ENCODE measurements at regions not wholly inside any gene's neighbourhood (a gene's known extent, or its start where the extent isn't known, plus 50 kb on each side); places are given as distances from the start of the nearest gene placed in this dataset.
"Not testable (repeated sequence)": the region's sequence is repeated elsewhere in the genome, so short reads cannot be mapped to it uniquely, and the experiment has no call there.

GRCh38 chr12:33111850-33112249, 215.3 kb upstream of the PKP2 start:
- TF ChIP-seq CTCF (IDR thresholded peaks at IDR 0.05; ENCODE audit: insufficient read depth, low read length), result no peak
- DNase-seq (ENCODE audit: low read depth), result no peak
- no peak overlapping the region for H3K4me3 ChIP-seq (ENCODE audit: low read depth, low read length)

- DNase-seq (ENCODE audit: low read depth); H3K4me3 ChIP-seq (ENCODE audit: low read depth, low read length): not testable (repeated sequence)
Observed at GRCh38 chr12:33107827-33108226, 211.2 kb upstream of the PKP2 start.

GRCh38 chr12:33093534-33093933, 197.0 kb upstream of the PKP2 start:
- DNase-seq (ENCODE audit: low read depth), result no peak
- H3K4me3 ChIP-seq (ENCODE audit: low read depth, low read length), result no peak overlapping the region
- TF ChIP-seq CTCF (IDR thresholded peaks at IDR 0.05; ENCODE audit: insufficient read depth, low read length), result no peak

- not testable (repeated sequence) for H3K4me3 ChIP-seq (ENCODE audit: low read depth, low read length); DNase-seq (ENCODE audit: low read depth)
Observed at GRCh38 chr12:33087876-33088275, 191.3 kb upstream of the PKP2 start.

- not testable (repeated sequence) for H3K4me3 ChIP-seq (ENCODE audit: low read depth, low read length); DNase-seq (ENCODE audit: low read depth)
Observed at GRCh38 chr12:33076401-33076800, 179.8 kb upstream of the PKP2 start.

- not testable (repeated sequence) for H3K4me3 ChIP-seq (ENCODE audit: low read depth, low read length); DNase-seq (ENCODE audit: low read depth)
Observed at GRCh38 chr12:33075130-33075766, 178.7 kb upstream of the PKP2 start.

GRCh38 chr12:33061844-33062243, 165.3 kb upstream of the PKP2 start:
- DNase-seq (ENCODE audit: low read depth), result no peak
- no peak overlapping the region for H3K4me3 ChIP-seq (ENCODE audit: low read depth, low read length)
- no peak for TF ChIP-seq CTCF (IDR thresholded peaks at IDR 0.05; ENCODE audit: insufficient read depth, low read length)

- TF ChIP-seq CTCF (IDR thresholded peaks at IDR 0.05; ENCODE audit: insufficient read depth, low read length), result no peak
- H3K4me3 ChIP-seq (ENCODE audit: low read depth, low read length), result no peak overlapping the region
- no peak for DNase-seq (ENCODE audit: low read depth)
Observed at GRCh38 chr12:33054371-33054770, 157.8 kb upstream of the PKP2 start.

GRCh38 chr12:33052141-33053051, 155.8 kb upstream of the PKP2 start:
- no peak for TF ChIP-seq CTCF (IDR thresholded peaks at IDR 0.05; ENCODE audit: insufficient read depth, low read length)
- no peak for DNase-seq (ENCODE audit: low read depth)
- H3K4me3 ChIP-seq (ENCODE audit: low read depth, low read length), result no peak overlapping the region

Data from fibroblast of the aortic adventitia (primary cell).